ENCODE measurements at regions not wholly inside any gene's neighbourhood (a gene's known extent, or its start where the extent isn't known, plus 50 kb on each side); places are given as distances from the start of the nearest gene placed in this dataset.
"Not testable (repeated sequence)": the region's sequence is repeated elsewhere in the genome, so short reads cannot be mapped to it uniquely, and the experiment has no call there.

DNA sequence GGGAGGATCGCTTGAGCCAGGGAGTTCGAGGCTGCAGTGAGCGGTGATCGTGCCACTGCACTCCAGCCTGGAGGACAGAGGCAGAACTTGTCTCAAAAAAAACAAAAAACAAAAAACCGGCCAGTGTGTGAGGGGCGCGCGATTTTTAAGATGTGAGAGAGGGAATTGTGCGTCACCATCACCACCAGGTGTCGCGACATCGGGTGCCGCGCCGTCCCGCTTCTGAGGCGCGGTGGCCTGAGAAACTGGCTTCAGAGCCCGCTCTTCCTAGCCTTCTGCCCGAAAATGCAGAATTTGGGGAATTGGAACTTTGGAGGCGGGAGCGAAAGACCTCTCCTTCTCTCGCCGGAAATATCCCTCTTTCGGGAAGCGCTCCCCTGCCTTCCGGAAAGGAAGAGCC is 524.8 kb downstream of the KCNJ18 start (continued):
- TF ChIP-seq, protein P1, sequence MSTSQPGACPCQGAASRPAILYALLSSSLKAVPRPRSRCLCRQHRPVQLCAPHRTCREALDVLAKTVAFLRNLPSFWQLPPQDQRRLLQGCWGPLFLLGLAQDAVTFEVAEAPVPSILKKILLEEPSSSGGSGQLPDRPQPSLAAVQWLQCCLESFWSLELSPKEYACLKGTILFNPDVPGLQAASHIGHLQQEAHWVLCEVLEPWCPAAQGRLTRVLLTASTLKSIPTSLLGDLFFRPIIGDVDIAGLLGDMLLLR (CRISPR knock-in tag; IDR thresholded peaks at IDR 0.05): no peak
- no peak for TF ChIP-seq ARNT2 (CRISPR knock-in tag; IDR thresholded peaks at IDR 0.05; ENCODE audit: low read depth)
- TF ChIP-seq, protein P2, sequence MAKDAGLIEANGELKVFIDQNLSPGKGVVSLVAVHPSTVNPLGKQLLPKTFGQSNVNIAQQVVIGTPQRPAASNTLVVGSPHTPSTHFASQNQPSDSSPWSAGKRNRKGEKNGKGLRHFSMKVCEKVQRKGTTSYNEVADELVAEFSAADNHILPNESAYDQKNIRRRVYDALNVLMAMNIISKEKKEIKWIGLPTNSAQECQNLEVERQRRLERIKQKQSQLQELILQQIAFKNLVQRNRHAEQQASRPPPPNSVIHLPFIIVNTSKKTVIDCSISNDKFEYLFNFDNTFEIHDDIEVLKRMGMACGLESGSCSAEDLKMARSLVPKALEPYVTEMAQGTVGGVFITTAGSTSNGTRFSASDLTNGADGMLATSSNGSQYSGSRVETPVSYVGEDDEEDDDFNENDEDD (CRISPR knock-in tag; IDR thresholded peaks at IDR 0.05; ENCODE audit: borderline replicate concordance): no peak
- TF ChIP-seq, protein P3, sequence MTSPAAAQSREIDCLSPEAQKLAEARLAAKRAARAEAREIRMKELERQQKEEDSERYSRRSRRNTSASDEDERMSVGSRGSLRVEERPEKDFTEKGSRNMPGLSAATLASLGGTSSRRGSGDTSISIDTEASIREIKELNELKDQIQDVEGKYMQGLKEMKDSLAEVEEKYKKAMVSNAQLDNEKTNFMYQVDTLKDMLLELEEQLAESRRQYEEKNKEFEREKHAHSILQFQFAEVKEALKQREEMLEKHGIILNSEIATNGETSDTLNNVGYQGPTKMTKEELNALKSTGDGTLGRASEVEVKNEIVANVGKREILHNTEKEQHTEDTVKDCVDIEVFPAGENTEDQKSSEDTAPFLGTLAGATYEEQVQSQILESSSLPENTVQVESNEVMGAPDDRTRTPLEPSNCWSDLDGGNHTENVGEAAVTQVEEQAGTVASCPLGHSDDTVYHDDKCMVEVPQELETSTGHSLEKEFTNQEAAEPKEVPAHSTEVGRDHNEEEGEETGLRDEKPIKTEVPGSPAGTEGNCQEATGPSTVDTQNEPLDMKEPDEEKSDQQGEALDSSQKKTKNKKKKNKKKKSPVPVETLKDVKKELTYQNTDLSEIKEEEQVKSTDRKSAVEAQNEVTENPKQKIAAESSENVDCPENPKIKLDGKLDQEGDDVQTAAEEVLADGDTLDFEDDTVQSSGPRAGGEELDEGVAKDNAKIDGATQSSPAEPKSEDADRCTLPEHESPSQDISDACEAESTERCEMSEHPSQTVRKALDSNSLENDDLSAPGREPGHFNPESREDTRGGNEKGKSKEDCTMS (CRISPR knock-in tag; conservative IDR thresholded peaks at IDR 0.05): no peak
- no peak for TF ChIP-seq ZNF20 (CRISPR knock-in tag; IDR thresholded peaks at IDR 0.05)

DNA sequence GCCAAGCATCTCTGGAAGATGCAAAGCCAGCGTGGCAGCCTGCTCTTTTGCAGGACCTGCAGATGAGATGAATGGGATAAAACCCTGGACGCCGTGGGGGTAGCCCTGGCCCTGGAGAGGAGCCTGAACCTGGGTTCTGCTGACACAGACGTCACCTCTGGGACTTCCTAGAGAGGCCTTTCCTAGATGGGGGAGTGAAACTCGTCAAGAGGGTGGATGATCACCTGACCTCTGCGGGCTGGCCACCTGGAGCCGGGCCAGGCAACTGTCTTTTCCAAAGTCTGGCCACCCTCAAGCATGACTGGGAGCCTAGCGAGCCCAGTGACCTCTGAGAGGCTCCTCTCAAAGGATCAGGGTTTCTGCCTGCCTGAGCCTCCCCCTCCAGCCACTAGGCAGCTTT is 529.0 kb downstream of the KCNJ18 start:
- ChIA-PET POLR2A (no interaction called here), CTCF (ENCODE audit: low intra/inter-chr PET ratio, low total read pairs) (no interaction called here)
- intact Hi-C loops (cut with micrococcal nuclease; ENCODE audit: unreplicated experiment) (no loop called here), in situ Hi-C loops (cut with HindIII; ENCODE audit: extremely low pct_ligation_motif_present, low pct_unique_long_range_greater_than_20kb) (no loop called here)
- FAIRE-seq (no peak), ATAC-seq (no peak), DNase-seq (ENCODE audit: low spot score) (no peak)
- WGBS (ENCODE audit: low lambda C conversion rate): 0% methylated on average over 1 of the region's 8 CpGs
- Histone ChIP-seq H3K4me3 (replicated peaks in 1 of 3; ENCODE audit: insufficient read depth in 1 of 3, low read depth in 2 of 3, low read length in 3 of 3) (no peak overlapping the region), H3K36me3 (replicated peaks in 1 of 2; ENCODE audit: control insufficient read depth in 1 of 2, insufficient read depth in 2 of 2, low read length in 2 of 2) (no peaks in the 10 kb centered on the region), H4K20me1 (ENCODE audit: insufficient read depth, low read length) (no peaks in the 10 kb centered on the region), H3K4me1 (ENCODE audit: insufficient read depth, low read length) (no peaks in the 10 kb centered on the region), H3K27me3 (ENCODE audit: control insufficient read depth in 1 of 2, insufficient read depth in 2 of 2, low read length in 2 of 2) (no peaks in the 10 kb centered on the region), H3K4me2 (ENCODE audit: low read depth, low read length) (no peak overlapping the region), H3K9ac (ENCODE audit: insufficient read depth, low read depth, low read length) (no peak overlapping the region), H3K27ac (ENCODE audit: extremely low read length, insufficient read depth, low read length) (no peak overlapping the region), H3K79me2 (ENCODE audit: insufficient read depth, low read length) (no peaks in the 10 kb centered on the region), H2AFZ (ENCODE audit: low read length) (no peak overlapping the region), H3K9me3 (ENCODE audit: low read length) (no peaks in the 10 kb centered on the region)
- TF ChIP-seq ZNF138 (CRISPR knock-in tag; IDR thresholded peaks at IDR 0.05; ENCODE audit: low read depth): no peak
- BruUV-seq (replicated peaks): no TSS peak

DNA sequence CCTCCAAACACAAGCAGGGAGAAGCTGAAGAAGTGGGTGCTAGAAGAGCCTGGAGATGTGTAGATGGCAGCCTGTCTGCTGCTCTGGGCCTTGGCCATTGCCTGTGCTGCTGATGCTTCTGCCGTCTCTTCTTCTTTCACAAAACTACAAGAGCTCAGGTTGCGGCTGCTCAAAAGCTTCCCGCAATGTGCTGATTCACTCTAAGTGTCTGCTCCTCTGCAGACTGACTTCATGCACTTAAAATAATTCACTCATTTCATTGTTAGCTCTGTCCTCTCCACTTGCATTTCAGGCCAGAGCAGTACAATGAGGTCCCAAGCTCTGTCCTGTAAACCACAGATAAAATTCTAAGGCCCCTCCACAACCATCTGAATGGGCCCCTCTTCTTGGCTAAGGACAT is 534.2 kb downstream of the KCNJ18 start:
- H3K9me3 ChIP-seq (ENCODE audit: low read length); in situ Hi-C loops (cut with HindIII; ENCODE audit: extremely low pct_ligation_motif_present, low pct_unique_long_range_greater_than_20kb); CTCF ChIA-PET (ENCODE audit: low intra/inter-chr PET ratio, low total read pairs); H3K4me1 ChIP-seq (ENCODE audit: insufficient read depth, low read length); H3K27ac ChIP-seq (ENCODE audit: extremely low read length, insufficient read depth, low read length); ATAC-seq; H3K79me2 ChIP-seq (ENCODE audit: insufficient read depth, low read length); BruUV-seq (replicated peaks); H2AFZ ChIP-seq (ENCODE audit: low read length); intact Hi-C loops (cut with micrococcal nuclease; ENCODE audit: unreplicated experiment); H3K4me2 ChIP-seq (ENCODE audit: low read depth, low read length); H3K36me3 ChIP-seq (replicated peaks in 1 of 2; ENCODE audit: control insufficient read depth in 1 of 2, insufficient read depth in 2 of 2, low read length in 2 of 2); POLR2A ChIA-PET; H3K27me3 ChIP-seq (ENCODE audit: control insufficient read depth in 1 of 2, insufficient read depth in 2 of 2, low read length in 2 of 2); H4K20me1 ChIP-seq (ENCODE audit: insufficient read depth, low read length); FAIRE-seq; DNase-seq (ENCODE audit: low spot score); H3K9ac ChIP-seq (ENCODE audit: insufficient read depth, low read depth, low read length); H3K4me3 ChIP-seq (replicated peaks in 1 of 3; ENCODE audit: insufficient read depth in 1 of 3, low read depth in 2 of 3, low read length in 3 of 3): not testable (repeated sequence)
- 66% methylated on average over 2 of the region's 3 CpGs for WGBS (ENCODE audit: low lambda C conversion rate)

DNA sequence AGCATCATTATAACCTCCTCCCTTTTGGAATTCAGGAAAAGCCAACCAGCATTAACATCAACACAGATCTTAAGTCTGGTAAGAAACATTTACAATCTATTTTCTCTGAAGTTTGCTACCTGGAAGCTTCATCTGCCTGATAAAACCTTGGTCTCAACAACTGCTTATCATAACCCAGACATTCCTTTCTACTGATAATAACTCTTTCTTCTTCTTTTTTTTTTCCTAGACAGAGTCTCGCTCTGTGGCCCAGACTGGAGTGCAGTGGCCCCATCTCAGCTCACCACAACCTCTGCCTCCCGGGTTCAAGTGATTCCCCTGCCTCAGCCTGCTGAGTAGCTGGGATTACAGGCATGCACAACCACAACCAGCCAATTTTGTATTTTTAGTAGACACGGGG is 534.6 kb downstream of the KCNJ18 start:
- H3K36me3 ChIP-seq (replicated peaks in 1 of 2; ENCODE audit: control insufficient read depth in 1 of 2, insufficient read depth in 2 of 2, low read length in 2 of 2); H3K4me1 ChIP-seq (ENCODE audit: insufficient read depth, low read length); in situ Hi-C loops (cut with HindIII; ENCODE audit: extremely low pct_ligation_motif_present, low pct_unique_long_range_greater_than_20kb); FAIRE-seq; H4K20me1 ChIP-seq (ENCODE audit: insufficient read depth, low read length); ATAC-seq; BruUV-seq (replicated peaks); H3K4me2 ChIP-seq (ENCODE audit: low read depth, low read length); H3K9ac ChIP-seq (ENCODE audit: insufficient read depth, low read depth, low read length); H2AFZ ChIP-seq (ENCODE audit: low read length); H3K4me3 ChIP-seq (replicated peaks in 1 of 3; ENCODE audit: insufficient read depth in 1 of 3, low read depth in 2 of 3, low read length in 3 of 3); H3K9me3 ChIP-seq (ENCODE audit: low read length); H3K79me2 ChIP-seq (ENCODE audit: insufficient read depth, low read length); intact Hi-C loops (cut with micrococcal nuclease; ENCODE audit: unreplicated experiment); DNase-seq (ENCODE audit: low spot score); POLR2A ChIA-PET; H3K27me3 ChIP-seq (ENCODE audit: control insufficient read depth in 1 of 2, insufficient read depth in 2 of 2, low read length in 2 of 2); H3K27ac ChIP-seq (ENCODE audit: extremely low read length, insufficient read depth, low read length); CTCF ChIA-PET (ENCODE audit: low intra/inter-chr PET ratio, low total read pairs): not testable (repeated sequence)
- 2% methylated on average over 3 of the region's 3 CpGs for whole genome bisulfite sequencing (ENCODE audit: low lambda C conversion rate)
